Activated T-helper 1 cell treated with anti-CD3 and anti-CD28 coated beads, Interleukin-2, amount 50 U/mL, for 16 hours (primary cell): ENCODE measurements at regions not wholly inside any gene's neighbourhood (a gene's known extent, or its start where the extent isn't known, plus 50 kb on each side); places are given as distances from the start of the nearest gene placed in this dataset.
"Not testable (repeated sequence)": the region's sequence is repeated elsewhere in the genome, so short reads cannot be mapped to it uniquely, and the experiment has no call there.

Experiments used
- DNase-seq, 2 donors: peaks; one replicate each; pipeline ENCODE4 v3.0.0-alpha.2; 2020; ENCODE audit warnings: low read depth in 1 of 2, low spot score in 1 of 2

DNA sequence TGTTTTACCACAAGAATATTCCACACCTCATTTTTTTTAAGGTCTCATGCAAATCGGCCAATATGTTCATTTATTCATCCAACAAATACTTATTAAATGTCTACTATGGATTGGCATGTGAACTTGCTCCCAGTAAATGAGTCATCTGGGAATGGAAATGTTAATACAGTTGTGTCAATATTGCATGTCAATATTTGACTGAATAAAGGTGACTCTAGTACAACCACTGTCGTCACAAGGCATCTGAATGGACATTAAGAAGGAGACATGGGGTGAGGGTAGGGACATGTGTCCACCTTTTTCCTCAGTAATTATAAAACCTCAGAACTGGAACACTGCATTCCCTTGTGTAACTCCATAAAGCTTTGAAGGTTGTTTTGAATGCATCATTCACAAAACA lies 365.4 kb downstream of the ADCYAP1 start:
- DNase-seq: no peak

DNA sequence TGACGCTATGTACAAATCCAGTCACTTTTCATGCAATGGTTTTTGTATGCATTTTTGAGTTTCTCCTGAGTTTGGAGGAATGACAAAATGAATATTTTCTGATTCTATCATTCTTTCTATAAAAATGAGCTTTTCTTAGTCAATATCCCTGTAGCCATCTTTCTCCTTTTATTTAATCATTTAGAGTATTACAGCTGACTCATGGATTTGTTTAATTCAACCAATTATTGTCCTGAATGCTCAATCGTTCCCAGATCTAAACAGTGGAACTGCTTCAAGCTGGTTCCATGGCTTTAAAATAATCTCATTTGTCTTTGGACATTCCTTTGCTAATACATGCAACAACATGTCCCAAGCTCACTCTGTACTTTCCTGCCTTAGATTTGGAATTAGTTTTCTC lies 368.8 kb downstream of the ADCYAP1 start:
- DNase-seq: no peak

DNA sequence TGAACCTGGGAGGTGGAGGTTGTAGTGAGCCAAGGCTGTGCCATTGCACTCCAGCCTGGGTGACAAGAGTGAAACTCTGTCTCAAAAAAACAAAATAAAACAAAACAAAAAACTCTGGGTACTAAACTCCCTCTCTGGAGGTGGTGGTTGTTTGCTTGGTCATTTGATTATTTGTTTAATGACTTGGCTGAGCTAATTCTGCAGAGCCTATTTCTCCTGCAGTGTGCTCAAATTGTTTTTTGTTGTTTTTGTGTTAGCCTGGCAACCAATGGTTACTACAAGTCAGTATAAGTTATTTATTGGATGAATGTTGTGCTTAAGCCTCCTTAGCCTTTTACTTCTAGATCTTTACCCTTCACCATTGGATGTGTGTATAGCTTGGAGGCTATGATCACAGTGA lies 387.5 kb downstream of the ADCYAP1 start:
- no peak for DNase-seq

DNA sequence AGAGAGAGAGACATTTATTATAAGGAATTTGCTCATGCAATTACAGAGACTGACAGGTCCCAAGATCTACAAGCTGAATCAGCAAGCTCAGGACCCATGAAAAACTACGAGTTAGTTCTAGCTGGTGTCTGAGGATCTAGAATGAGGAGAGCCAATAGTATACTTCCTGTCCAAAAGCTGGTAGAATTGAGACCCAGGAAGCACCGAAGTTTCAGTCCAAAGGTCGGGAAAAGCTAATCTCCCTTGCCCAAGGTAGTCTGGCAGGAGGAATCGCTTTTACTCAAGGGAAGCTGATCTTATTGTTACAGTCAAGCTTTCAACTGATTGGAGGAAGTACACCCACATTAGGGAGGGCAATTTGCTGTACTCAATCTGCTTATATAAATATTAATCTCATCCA lies 389.6 kb downstream of the ADCYAP1 start:
- DNase-seq: no peak

DNA sequence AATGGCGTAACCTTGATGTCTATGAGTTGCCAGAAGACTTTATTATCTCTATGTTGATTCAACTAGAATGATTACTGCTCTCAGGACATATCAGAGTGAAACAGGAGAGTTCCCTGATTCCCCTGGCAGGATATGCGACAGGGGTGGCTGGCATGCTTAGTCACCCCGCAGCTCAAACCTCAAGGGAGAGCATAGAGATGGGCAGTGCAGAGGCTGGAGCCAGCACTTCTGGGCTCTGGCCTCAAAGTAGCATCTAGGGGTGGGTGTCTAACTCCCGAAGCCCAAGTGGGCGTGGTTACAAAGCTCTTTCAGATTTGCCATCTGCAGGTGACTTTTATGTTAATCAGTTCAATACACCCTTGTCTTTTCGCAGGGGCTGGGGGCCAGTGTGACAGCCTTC lies 391.6 kb downstream of the ADCYAP1 start:
- no peak for DNase-seq

DNA sequence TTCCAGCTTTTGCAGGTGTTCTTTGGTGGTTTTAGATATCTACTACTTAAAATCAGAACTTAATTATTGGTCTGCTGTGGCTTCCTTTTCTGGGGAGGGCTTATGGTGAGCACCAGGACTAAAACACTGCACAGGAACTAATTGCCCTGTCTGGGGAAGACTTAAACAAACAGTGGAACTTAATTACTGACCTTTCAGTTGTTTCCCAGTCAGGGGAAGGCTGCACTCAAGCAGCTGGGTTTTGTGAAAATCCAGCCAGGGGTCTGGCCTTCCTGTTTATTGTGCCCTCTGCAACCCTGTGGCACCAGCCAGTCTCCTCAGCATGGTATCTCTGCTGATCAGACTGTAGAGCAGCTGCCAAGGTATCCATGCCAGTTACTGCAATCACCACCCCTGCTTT lies 398.2 kb downstream of the ADCYAP1 start:
- no peak for DNase-seq

DNA sequence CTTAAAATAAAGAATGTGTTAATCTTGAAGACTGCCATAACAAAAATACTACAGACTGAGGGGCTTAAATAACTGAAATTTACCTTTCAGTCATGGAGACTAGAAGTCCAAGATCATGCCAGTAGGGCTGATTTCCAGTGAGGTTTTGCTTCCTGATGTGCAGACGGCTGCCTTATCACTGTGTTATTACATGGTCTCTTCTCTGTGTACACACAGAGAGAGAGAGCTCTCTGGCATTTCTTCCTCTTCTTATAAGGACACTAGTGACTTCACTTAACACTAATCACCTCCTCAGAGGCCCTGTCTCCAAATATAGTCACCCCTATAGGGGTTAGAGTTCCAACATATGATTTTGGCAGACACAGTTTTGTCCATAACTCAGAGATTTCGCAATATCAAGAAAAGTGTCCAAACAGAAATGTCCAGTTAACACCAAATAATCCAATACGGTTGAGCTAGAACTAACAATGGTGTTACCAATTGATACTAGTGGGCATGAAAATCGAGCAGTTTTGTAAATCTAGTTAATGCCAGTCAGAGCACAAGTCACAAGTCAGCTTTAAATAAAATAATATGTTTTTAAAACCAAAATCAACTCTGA lies 399.8 kb downstream of the ADCYAP1 start:
- DNase-seq: no peak

DNA sequence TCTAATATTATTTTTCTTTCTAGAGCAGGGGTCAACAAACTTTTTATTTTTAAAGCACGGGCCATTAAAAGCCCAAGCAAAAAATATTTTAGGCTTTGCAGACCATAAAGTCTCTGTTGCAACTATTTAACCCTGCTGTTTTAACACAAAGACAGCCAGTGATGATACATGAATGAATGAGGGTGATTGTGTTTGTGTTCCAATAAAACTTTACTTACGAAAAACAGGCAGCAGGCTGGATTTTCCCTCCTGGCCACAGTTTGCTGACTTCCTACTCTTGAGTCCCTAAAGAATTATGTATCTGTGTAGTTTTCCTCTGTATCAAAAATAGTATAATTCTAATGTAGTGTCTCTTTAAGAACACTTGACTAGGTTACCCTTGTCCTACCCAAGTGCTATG lies 402.0 kb downstream of the ADCYAP1 start:
- no peak for DNase-seq

DNA sequence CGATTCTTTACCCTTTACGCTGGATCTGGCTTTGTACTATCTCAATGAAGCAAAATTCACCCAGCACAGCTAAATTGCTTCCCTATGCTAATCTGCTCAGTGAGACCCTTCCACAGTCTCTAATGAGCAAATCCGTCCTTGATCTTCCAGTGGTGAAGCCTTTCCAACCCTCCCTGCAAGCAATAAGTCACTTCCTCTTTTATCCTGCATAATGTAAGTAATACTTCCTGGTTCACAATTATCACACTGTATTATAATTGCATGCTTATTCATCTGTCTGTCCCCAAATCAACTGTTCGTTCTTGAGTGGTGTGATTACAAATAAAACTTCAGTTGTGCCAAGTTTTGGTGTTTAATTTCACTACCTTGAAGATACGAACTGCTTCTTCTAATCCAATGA lies 404.0 kb downstream of the ADCYAP1 start:
- DNase-seq: no peak

DNA sequence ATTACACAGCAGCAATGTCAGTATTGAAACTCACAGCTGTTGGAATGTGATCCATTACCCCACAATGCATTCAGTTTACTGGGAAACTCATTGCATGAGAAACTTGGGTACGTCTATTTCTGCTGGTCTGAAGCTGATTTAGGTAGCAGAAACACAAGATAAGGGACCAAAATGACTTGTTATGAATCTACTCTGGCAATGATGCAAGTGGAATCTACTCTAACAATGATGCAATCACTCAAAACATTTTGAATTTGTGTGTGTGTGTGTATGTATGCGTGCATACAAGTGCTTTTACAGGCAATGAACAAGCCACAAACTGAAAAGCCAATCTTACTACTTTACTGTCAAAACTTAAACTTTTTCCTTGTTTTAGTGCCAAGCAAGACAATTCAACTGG lies 406.7 kb downstream of the ADCYAP1 start:
- DNase-seq: no peak

DNA sequence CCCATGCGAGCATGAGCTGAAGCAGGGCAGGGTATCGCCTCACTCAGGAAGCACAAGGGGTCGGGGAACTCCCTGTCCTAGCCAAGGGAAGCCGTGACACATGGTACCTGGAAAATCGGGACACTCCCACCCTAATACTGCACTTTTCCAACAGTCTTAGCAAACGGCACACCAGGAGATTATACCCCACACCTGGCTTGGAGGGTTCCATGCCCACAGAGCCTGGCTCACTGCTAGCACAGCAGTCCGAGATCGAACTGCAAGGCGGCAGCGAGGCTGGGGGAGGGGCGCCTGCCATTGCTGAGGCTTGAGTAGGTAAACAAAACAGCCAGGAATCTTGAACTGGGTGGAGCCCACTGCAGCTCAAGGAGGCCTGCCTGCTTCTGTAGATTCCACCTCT lies 430.7 kb downstream of the ADCYAP1 start:
- not testable (repeated sequence) for DNase-seq

DNA sequence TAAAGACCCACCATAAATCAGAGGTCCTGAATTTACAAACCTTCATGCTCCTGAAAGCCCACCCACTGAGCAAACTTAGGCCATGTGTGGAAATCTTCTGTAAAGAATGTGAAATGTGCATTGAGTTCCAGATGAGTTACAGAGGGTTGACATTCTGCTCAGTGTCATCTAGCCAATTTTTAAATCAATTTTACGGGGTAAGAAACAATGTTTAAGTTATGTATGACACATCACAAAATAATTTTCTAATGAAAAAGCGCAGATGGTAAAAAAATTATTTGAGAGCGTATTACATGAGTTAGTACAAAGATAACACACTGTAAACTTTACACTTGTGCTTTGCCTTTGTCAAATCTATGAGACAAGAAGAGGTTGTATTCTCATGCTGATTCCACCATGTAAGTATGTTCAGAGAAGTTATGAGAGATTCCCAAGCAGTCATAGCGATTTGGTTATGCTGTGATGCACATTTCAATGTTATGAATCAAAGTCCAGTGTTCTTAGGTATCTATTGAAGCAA lies 446.3 kb downstream of the ADCYAP1 start:
- no peak for DNase-seq

DNA sequence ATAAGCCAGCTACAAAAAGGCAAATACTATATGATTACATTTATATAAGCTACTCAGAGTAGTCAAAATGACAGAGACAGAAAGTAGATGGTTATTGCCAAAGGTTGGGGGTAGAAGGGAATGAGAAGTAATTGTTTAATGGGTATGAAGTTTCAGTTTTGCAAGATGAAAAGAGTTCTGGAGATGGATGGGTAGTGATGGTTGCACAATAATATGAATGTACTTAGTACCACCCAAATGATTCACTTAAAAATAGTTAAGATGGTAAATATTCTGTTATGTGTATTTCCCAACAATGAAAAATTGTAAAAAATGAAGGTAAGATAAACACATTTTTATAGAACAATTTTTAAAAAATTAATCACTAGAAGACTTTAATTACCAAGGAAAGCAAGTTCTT lies 448.4 kb downstream of the ADCYAP1 start:
- no peak for DNase-seq

DNA sequence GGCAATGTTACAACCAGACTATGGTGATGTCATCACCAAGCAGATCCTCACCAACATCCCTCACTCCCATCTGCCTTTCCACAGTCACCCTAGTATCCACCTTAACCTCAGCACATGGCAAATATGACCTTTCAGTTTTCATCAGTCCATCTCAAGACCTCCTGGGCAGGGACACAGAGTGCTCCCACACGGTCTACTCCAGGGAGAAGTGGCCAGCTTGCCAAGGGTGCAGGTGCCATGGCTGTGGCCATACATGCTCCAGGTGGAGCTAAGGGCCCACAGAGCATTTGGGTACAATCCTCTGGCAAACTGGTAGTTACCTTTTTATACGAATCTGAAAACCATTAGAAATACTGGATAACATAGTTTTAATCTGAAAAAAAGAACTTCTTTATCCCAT lies 453.1 kb downstream of the ADCYAP1 start:
- no peak for DNase-seq

DNA sequence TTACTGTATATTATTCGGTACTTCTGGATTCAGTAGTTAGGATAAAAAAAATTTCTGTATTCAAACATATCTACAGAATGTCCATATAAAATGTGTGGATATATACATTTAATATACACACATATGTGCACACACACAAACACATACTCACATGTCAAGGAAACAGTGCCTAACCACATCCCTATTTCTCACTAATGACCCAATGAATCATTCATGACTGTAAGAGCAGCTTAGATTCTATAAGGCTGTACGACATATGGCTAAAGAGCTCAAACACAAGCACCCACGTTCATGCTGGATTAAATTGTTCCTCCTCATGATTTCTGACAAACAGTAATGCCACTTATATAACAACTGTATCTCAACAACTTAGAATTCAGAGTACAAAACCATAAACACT lies 457.3 kb downstream of the ADCYAP1 start:
- no peak for DNase-seq

DNA sequence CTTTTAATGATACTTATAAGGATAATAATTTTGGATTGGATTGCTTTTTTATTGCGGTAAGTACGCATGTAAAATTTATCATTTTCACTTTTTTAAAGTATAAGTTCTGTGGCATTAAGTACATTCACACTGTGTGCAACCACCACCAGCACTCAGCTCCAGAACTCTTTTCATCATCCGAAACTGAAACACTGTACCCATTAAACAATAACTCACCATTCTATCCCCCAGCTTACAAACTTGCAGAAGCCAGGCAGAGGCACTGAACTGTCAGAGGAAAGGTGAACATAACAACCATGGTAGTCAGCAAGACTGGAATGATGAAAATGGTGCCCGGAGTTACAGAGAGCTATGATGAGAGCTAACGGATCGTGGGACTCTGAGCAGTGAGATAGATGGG lies 465.9 kb downstream of the ADCYAP1 start:
- no peak for DNase-seq

DNA sequence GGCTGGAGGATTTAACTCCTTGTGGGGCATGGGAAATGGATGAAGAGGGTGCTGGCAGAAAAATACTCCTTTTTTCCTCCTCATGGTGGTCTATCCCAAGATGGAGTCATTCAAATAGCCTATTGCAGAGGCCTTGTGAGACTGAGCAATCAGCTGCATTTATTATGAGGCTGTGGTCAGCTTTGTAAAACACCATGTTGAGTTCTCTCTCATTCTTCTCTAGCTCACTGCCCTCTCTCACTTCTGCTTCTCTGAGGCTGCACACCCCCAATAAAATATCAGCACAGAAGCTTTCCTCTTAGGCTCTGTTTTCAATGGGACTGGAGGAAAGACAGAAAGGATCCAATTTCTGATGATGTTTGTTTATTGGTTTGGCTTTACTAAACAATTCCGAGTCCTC lies 467.1 kb downstream of the ADCYAP1 start:
- no peak for DNase-seq

DNA sequence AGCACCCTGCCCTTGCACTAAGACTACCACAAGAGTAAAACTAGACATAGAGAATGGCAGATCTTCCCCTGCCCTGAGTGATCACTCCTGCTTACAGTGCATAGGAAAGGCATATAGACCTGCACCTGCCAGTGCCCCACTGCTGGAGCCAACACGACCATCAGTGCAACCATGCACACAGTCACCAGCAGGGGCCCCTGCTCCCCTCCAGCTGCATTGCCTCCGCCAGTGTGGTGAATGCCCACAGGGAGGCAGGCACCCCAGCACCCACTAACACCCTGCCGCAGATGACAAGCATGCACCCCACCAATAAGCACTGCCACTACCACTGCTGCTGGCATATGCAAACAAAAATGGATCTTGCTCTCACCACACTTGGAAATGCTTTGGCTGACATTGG lies 478.8 kb downstream of the ADCYAP1 start:
- DNase-seq: no peak

DNA sequence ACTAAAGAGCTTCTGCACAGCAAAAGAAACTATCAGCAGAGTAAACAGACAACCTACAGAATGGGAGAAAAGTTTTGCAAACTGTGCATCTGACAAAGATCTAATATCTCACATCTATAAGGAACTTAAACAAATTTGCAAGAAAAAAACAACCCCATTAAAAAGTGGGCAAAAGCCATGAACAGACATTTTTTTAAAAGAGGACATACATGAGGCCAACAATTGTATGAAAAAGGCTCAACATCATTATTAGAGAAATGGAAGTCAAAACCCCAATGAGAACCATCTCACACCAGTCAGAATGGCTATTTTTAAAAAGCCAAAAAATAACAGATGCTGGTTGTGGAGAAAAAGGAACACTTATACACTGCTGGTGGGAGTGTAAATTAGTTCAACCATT lies 483.8 kb downstream of the ADCYAP1 start:
- DNase-seq: not testable (repeated sequence)

DNA sequence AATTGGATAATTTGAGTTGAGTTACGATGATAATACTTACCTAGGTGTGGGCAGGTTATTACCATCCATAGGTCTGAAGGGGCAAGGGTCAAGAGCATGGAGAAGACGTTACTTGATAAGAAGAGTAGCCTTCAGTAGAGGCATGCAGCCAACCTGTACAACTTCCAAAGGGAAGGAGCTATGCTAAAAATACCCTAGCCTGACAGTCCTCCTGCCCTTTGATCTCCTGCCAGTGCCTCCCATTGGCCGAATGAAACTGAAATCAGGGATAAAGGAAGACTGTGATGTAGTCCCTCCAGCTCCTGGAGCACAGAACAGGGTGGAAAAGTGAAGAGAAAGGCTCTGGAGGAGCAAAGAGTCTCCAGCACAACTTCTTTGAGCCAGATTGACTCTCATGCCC lies 487.4 kb downstream of the ADCYAP1 start:
- DNase-seq: no peak

DNA sequence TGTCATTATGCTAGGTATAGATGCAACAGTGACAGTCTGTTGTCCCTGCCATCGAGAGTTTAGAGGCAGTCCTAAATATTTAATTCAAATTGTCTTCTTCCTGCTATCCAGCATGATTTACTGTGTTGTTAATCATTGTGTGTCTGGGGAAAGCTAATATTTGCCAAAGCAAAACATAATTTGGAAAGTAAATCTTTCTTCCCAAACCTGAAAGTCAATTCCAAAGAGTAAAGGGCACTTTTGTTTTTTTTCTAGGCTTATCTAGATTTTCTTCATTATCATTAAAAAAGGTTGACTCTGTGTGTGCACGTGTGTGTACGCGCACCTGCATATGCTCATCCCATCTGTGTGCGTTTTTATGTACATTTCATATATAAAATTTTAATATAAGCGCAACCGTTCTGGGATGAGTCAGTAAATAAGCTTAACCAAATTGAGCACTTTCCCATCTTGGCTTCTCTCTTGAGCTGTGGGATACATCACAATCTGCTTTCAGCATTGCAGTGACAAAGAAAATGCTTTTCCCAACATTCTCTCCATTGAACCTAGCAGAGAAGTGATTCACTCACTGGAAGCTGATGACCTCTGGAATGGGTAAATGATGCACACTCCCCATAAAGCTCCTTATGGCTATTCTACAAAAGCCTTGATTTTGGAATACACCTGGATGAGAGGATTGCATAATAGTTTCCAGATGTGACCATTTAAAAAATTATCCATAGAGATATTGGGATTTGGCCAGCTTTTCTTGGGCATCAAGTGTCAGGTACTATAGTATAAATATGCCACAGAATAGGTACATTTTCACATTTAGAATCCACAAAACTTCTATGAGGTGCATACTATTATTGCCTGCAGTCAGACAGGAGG lies 488.4 kb downstream of the ADCYAP1 start:
- no peak for DNase-seq

DNA sequence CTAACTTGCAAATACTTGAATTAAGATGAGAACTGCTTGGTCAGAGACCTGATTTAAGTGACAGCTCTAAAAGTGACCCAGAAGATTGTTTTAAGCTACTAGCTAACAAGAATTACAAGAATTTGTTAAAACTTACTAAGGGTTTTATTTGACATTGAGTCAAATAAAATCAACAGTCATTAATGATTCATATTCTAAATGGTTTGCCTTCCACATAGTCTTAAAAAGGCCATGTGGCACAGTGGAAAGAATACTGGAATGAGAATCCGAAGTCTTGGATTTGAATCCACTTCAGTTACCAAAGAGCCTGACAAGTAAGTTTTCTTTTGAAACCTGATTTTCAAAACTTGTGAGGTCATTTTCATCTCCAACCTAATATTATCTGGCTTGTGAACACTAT lies 489.3 kb downstream of the ADCYAP1 start:
- DNase-seq: no peak

DNA sequence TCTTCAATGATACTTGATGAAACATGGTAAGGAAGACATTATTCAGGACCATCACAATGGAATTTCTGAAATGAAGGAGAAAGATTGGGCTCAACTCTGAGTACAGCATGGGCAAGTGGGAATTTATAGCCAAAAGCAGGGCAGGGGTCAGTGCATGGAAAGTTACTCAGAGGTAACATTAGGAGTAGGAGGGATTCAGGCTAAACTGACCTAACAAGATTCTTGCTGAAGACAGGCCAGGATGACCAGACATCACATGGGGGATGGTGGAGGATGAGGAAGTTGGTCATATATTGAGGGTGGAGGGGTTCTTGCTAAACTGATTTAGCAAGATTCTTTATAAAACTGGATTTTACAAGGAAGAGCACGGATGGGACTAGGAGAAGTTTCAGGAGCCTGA lies 489.8 kb downstream of the ADCYAP1 start:
- DNase-seq: no peak
